ENCODE measurements at regions not wholly inside any gene's neighbourhood (a gene's known extent, or its start where the extent isn't known, plus 50 kb on each side); places are given as distances from the start of the nearest gene placed in this dataset.

DNA sequence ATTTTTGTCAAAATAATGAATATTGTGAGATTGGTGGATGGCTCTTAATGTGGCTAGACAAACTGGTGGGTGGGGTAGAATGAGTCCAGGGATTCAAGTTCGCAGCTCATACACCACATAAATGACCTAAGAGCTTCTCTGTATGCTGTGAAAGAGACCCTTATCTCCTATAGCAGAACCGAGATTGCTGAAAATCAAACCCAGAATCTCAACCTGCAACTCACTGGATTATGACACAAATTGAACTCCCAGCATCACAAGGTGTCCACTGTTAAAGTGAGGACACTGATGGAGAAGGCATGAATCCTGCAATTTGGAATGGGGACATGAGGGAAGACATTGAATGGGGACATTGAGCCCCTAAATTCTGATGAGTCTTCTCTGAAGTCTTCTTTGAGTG is 51.3 kb upstream of the CNKSR3 start:
- no peak for ATAC-seq
- Histone ChIP-seq H3K27ac (no peak overlapping the region), H3K4me3 (no peak overlapping the region), H3K36me3 (no peaks in the 10 kb centered on the region), H3K9me3 (no peaks in the 10 kb centered on the region), H3K27me3 (ENCODE audit: low read depth) (no peaks in the 10 kb centered on the region), H3K4me1 (no peaks in the 10 kb centered on the region)
- no peak for TF ChIP-seq CTCF (IDR thresholded peaks at IDR 0.05)
- DNase-seq, result no peak
- intact Hi-C loops (cut with DNase I), result no loop called here

- no peaks in the 10 kb centered on the region for H3K27me3 ChIP-seq (ENCODE audit: low read depth)
- no peak for TF ChIP-seq CTCF (IDR thresholded peaks at IDR 0.05)
- H3K9me3 ChIP-seq, result no peaks in the 10 kb centered on the region
- no peaks in the 10 kb centered on the region for H3K4me1 ChIP-seq
- intact Hi-C loops (cut with DNase I), result no loop called here
- ATAC-seq (no peak), DNase-seq (no peak)
- H3K27ac ChIP-seq, result no peak overlapping the region
- H3K4me3 ChIP-seq, result no peak overlapping the region
- no peaks in the 10 kb centered on the region for H3K36me3 ChIP-seq
These were observed 54.8 kb upstream of the CNKSR3 start for GRCh38 chr6:154565331-154565730.

- intact Hi-C loops (cut with DNase I), result no loop called here
- no peaks in the 10 kb centered on the region for H3K4me1 ChIP-seq
- ATAC-seq, result no peak
- no peak for DNase-seq
- H3K4me3 ChIP-seq, result no peak overlapping the region
- H3K27me3 ChIP-seq (ENCODE audit: low read depth), result no peaks in the 10 kb centered on the region
- H3K9me3 ChIP-seq, result no peaks in the 10 kb centered on the region
- H3K27ac ChIP-seq, result no peak overlapping the region
- no peaks in the 10 kb centered on the region for H3K36me3 ChIP-seq
- no peak for TF ChIP-seq CTCF (IDR thresholded peaks at IDR 0.05)
These were observed 56.4 kb upstream of the CNKSR3 start for GRCh38 chr6:154566866-154567265.

DNA sequence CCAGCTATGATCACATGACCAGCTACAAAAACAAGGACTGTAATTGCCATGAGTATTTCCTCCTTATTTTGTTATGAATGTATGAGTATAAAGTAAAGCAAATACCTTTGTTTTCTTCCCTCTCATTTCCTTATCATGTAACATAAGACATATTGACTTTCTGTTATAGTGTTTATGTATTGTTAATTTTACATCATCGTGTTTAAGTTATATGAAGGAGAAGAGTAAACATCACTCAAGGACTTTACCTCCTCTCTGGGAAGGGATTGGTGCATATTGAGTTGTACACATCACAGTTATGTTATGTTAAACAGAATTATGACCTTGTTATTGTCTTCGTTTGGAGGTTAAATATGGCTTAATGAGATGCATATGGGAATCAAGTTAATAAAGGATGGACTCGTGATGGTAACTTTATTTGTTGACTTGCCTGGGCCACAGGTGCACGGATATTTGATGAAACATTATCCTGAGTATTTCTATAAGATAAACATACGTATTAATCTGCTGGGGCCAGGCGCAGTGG is 57.3 kb upstream of the CNKSR3 start:
- no peak overlapping the region for H3K4me3 ChIP-seq
- H3K4me1 ChIP-seq, result no peaks in the 10 kb centered on the region
- no peaks in the 10 kb centered on the region for H3K36me3 ChIP-seq
- no peak for ATAC-seq
- H3K27me3 ChIP-seq (ENCODE audit: low read depth), result no peaks in the 10 kb centered on the region
- no peak overlapping the region for H3K27ac ChIP-seq
- H3K9me3 ChIP-seq, result no peaks in the 10 kb centered on the region
- no peak for DNase-seq
- TF ChIP-seq CTCF (IDR thresholded peaks at IDR 0.05), result no peak
- intact Hi-C loops (cut with DNase I), result no loop called here

- H3K4me3 ChIP-seq, result no peak overlapping the region
- H3K27me3 ChIP-seq (ENCODE audit: low read depth), result no peaks in the 10 kb centered on the region
- TF ChIP-seq CTCF (IDR thresholded peaks at IDR 0.05), result no peak
- DNase-seq (no peak), ATAC-seq (no peak)
- no peaks in the 10 kb centered on the region for H3K4me1 ChIP-seq
- no peak overlapping the region for H3K27ac ChIP-seq
- no peaks in the 10 kb centered on the region for H3K9me3 ChIP-seq
- intact Hi-C loops (cut with DNase I), result no loop called here
- H3K36me3 ChIP-seq, result no peaks in the 10 kb centered on the region
These were observed 58.8 kb upstream of the CNKSR3 start for GRCh38 chr6:154569156-154569862.
